GM23338 (cell line): ENCODE measurements at regions not wholly inside any gene's neighbourhood (a gene's known extent, or its start where the extent isn't known, plus 50 kb on each side); places are given as distances from the start of the nearest gene placed in this dataset.

Source experiments
- ATAC-seq: fragments of 200-7000 bp; cut with Tn5 transposase; 3 replicates; pipeline ENCODE4 v1.9.1; 2020
- DNase-seq: peaks from one replicate; pipeline ENCODE4 v3.0.0-alpha.2; 2015; ENCODE audit warnings: low spot score
- H2AFZ ChIP-seq: fragments of 200-600 bp; sonication (generic); 2 replicates; pipeline ENCODE4 v1.8.0; 2016; ENCODE audit warnings: antibody characterized with exemption, mild to moderate bottlenecking, moderate library complexity
- H3F3A ChIP-seq: fragments of 200-600 bp; sonication (generic); replicated peaks from 2 replicates; pipeline ENCODE4 v1.8.0; 2017; ENCODE audit warnings: antibody characterized with exemption, mixed run types, low read depth
- H3K27ac ChIP-seq: fragments of 200-600 bp; sonication (generic); 2 replicates; pipeline ENCODE4 v1.6.1; 2016; ENCODE audit warnings: low read depth
- H3K27me3 ChIP-seq: fragments of 200-600 bp; sonication (generic); 2 replicates; pipeline ENCODE4 v1.8.0; 2016; ENCODE audit warnings: mild to moderate bottlenecking, mixed run types, moderate library complexity; ENCODE audit not compliant: insufficient read depth
- H3K36me3 ChIP-seq: fragments of 200-600 bp; sonication (generic); 2 replicates; pipeline ENCODE4 v1.8.0; 2016; ENCODE audit warnings: mild to moderate bottlenecking; ENCODE audit not compliant: insufficient read depth
- H3K4me1 ChIP-seq: fragments of 200-600 bp; sonication (generic); 2 replicates; pipeline ENCODE4 v1.8.0; 2016; ENCODE audit warnings: mild to moderate bottlenecking, moderate library complexity; ENCODE audit not compliant: insufficient read depth
- H3K4me2 ChIP-seq: fragments of 200-600 bp; sonication (generic); 2 replicates; pipeline ENCODE4 v1.7.1; 2017; ENCODE audit warnings: mixed run types
- H3K4me3 ChIP-seq: fragments of 200-600 bp; sonication (generic); 2 replicates; pipeline ENCODE4 v1.6.1; 2016; ENCODE audit warnings: mixed run types
- H3K79me2 ChIP-seq: fragments of 200-600 bp; sonication (generic); replicated peaks from 2 replicates; pipeline ENCODE4 v1.8.0; 2017; ENCODE audit warnings: mild to moderate bottlenecking; ENCODE audit not compliant: insufficient read depth
- H3K9me2 ChIP-seq: fragments of 200-600 bp; sonication (generic); 2 replicates; pipeline ENCODE4 v1.8.0; 2017; ENCODE audit not compliant: insufficient read depth
- H4K20me1 ChIP-seq: fragments of 200-600 bp; sonication (generic); replicated peaks from 2 replicates; pipeline ENCODE4 v1.8.0; 2017; ENCODE audit warnings: mild to moderate bottlenecking; ENCODE audit not compliant: insufficient read depth
- H3K27ac Mint-ChIP-seq: 2 replicates; pipeline ENCODE4 v1.8.0; 2020; ENCODE audit warnings: inconsistent platforms, mild to moderate bottlenecking, moderate library complexity, mixed read lengths
- H3K27me3 Mint-ChIP-seq: 3 replicates; pipeline ENCODE4 v1.8.0; 2022; ENCODE audit warnings: low read depth, mild to moderate bottlenecking, moderate library complexity, mixed read lengths, inconsistent platforms; ENCODE audit not compliant: insufficient read depth, poor library complexity
- H3K36me3 Mint-ChIP-seq: 3 replicates; pipeline ENCODE4 v1.8.0; 2021; ENCODE audit warnings: low read depth, mild to moderate bottlenecking, inconsistent platforms, moderate library complexity, mixed read lengths
- H3K4me1 Mint-ChIP-seq: 3 replicates; pipeline ENCODE4 v1.8.0; 2020; ENCODE audit warnings: mild to moderate bottlenecking, inconsistent platforms, mixed read lengths
- H3K4me3 Mint-ChIP-seq: 3 replicates; pipeline ENCODE4 v1.8.0; 2021; ENCODE audit warnings: moderate library complexity, mild to moderate bottlenecking, inconsistent platforms, mixed read lengths
- H3K9me3 Mint-ChIP-seq: 3 replicates; pipeline ENCODE4 v1.8.0; 2020; ENCODE audit warnings: moderate library complexity, mild to moderate bottlenecking, inconsistent platforms, mixed read lengths
- JUNB ChIP-seq: IDR thresholded peaks from one replicate; pipeline ENCODE4 v1.6.1; 2016; ENCODE audit warnings: antibody characterized with exemption; ENCODE audit not compliant: unreplicated experiment
- NANOG ChIP-seq: IDR thresholded peaks from 2 replicates; pipeline ENCODE4 v1.6.1; 2016; ENCODE audit warnings: antibody characterized with exemption, borderline replicate concordance
- STAT1 ChIP-seq: IDR thresholded peaks from one replicate; pipeline ENCODE4 v1.6.1; 2016; ENCODE audit warnings: antibody characterized with exemption; ENCODE audit not compliant: unreplicated experiment
- ZNF331 ChIP-seq: fragments of 250-450 bp; sonication (Bioruptor Pico); IDR thresholded peaks from 2 replicates; pipeline ENCODE4 v1.5.0; 2020; ENCODE audit warnings: low read depth, mild to moderate bottlenecking, moderate library complexity
- TF ChIP-seq, protein P1 (sequence below): IDR thresholded peaks from 2 replicates; pipeline ENCODE4 v1.6.1; 2016; ENCODE audit warnings: antibody characterized with exemption
- TF ChIP-seq, protein P2 (sequence below), 2 experiments: fragments of 200-600 bp in 1 of 2; sonication (generic) in 1 of 2; conservative IDR thresholded peaks; 2 replicates each; pipeline versions ENCODE4 v1.5.1 to v1.6.1; 2016 to 2017; ENCODE audit warnings: antibody characterized with exemption in 2 of 2, low read depth in 2 of 2, mild to moderate bottlenecking in 2 of 2, moderate library complexity in 1 of 2
- TF ChIP-seq, protein P3 (sequence below): fragments of 250-450 bp; sonication (Bioruptor Pico); IDR thresholded peaks from 2 replicates; pipeline ENCODE4 v1.5.0; 2020; ENCODE audit warnings: mild to moderate bottlenecking, moderate library complexity

DNA sequence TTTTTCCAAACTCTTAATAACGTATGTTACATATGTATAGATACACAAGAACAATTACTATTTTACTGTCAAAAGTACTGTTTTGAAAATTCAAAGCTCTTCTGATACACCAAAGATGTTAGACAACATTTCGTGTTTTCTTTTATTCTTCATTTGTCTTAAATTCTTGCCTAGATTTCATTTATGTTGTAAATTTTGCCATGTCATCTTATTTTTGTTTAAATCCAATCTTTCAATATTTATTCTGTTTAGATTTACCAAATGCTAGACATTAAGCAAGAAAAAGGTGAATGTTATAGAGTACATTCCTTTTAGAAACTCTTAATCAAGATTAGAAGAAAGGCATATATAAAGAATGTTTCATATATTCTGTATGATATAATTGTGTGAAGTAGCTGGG lies 876.9 kb downstream of the KCNT2 start:
- ATAC-seq: no peak
- H4K20me1 ChIP-seq: no peaks in the 10 kb centered on the region
- H3K9me2 ChIP-seq: 0 out of 2 replicates have a peak, but pooled peaks cover 3% of the 10 kb centered on the region
- no peak overlapping the region for H3K27ac ChIP-seq
- no peak overlapping the region for H2AFZ ChIP-seq
- no peak overlapping the region for H3K4me3 ChIP-seq
- H3K79me2 ChIP-seq: no peaks in the 10 kb centered on the region
- Mint-ChIP-seq H3K4me1 (no peaks in the 10 kb centered on the region), H3K9me3 (no peaks in the 10 kb centered on the region), H3K27me3 (peaks cover 2% of the 10 kb centered on the region), H3K27ac (no peak overlapping the region), H3K36me3 (peaks cover 5% of the 10 kb centered on the region; the same call in 2 of the 3 replicates), H3K4me3 (no peak overlapping the region)
- H3F3A ChIP-seq: no peaks in the 10 kb centered on the region
- no peaks in the 10 kb centered on the region for H3K36me3 ChIP-seq
- no peaks in the 10 kb centered on the region for H3K27me3 ChIP-seq
- no peak overlapping the region for H3K4me2 ChIP-seq
- no peaks in the 10 kb centered on the region for H3K4me1 ChIP-seq
- no peak for TF ChIP-seq ZNF331
- no peak for TF ChIP-seq NANOG
- TF ChIP-seq, protein P1, sequence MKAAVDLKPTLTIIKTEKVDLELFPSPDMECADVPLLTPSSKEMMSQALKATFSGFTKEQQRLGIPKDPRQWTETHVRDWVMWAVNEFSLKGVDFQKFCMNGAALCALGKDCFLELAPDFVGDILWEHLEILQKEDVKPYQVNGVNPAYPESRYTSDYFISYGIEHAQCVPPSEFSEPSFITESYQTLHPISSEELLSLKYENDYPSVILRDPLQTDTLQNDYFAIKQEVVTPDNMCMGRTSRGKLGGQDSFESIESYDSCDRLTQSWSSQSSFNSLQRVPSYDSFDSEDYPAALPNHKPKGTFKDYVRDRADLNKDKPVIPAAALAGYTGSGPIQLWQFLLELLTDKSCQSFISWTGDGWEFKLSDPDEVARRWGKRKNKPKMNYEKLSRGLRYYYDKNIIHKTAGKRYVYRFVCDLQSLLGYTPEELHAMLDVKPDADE: no peak
- TF ChIP-seq, protein P2, sequence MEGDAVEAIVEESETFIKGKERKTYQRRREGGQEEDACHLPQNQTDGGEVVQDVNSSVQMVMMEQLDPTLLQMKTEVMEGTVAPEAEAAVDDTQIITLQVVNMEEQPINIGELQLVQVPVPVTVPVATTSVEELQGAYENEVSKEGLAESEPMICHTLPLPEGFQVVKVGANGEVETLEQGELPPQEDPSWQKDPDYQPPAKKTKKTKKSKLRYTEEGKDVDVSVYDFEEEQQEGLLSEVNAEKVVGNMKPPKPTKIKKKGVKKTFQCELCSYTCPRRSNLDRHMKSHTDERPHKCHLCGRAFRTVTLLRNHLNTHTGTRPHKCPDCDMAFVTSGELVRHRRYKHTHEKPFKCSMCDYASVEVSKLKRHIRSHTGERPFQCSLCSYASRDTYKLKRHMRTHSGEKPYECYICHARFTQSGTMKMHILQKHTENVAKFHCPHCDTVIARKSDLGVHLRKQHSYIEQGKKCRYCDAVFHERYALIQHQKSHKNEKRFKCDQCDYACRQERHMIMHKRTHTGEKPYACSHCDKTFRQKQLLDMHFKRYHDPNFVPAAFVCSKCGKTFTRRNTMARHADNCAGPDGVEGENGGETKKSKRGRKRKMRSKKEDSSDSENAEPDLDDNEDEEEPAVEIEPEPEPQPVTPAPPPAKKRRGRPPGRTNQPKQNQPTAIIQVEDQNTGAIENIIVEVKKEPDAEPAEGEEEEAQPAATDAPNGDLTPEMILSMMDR (conservative IDR thresholded peaks at IDR 0.05; ENCODE audit: low read depth in 2 of 2): no peak
- TF ChIP-seq, protein P3, sequence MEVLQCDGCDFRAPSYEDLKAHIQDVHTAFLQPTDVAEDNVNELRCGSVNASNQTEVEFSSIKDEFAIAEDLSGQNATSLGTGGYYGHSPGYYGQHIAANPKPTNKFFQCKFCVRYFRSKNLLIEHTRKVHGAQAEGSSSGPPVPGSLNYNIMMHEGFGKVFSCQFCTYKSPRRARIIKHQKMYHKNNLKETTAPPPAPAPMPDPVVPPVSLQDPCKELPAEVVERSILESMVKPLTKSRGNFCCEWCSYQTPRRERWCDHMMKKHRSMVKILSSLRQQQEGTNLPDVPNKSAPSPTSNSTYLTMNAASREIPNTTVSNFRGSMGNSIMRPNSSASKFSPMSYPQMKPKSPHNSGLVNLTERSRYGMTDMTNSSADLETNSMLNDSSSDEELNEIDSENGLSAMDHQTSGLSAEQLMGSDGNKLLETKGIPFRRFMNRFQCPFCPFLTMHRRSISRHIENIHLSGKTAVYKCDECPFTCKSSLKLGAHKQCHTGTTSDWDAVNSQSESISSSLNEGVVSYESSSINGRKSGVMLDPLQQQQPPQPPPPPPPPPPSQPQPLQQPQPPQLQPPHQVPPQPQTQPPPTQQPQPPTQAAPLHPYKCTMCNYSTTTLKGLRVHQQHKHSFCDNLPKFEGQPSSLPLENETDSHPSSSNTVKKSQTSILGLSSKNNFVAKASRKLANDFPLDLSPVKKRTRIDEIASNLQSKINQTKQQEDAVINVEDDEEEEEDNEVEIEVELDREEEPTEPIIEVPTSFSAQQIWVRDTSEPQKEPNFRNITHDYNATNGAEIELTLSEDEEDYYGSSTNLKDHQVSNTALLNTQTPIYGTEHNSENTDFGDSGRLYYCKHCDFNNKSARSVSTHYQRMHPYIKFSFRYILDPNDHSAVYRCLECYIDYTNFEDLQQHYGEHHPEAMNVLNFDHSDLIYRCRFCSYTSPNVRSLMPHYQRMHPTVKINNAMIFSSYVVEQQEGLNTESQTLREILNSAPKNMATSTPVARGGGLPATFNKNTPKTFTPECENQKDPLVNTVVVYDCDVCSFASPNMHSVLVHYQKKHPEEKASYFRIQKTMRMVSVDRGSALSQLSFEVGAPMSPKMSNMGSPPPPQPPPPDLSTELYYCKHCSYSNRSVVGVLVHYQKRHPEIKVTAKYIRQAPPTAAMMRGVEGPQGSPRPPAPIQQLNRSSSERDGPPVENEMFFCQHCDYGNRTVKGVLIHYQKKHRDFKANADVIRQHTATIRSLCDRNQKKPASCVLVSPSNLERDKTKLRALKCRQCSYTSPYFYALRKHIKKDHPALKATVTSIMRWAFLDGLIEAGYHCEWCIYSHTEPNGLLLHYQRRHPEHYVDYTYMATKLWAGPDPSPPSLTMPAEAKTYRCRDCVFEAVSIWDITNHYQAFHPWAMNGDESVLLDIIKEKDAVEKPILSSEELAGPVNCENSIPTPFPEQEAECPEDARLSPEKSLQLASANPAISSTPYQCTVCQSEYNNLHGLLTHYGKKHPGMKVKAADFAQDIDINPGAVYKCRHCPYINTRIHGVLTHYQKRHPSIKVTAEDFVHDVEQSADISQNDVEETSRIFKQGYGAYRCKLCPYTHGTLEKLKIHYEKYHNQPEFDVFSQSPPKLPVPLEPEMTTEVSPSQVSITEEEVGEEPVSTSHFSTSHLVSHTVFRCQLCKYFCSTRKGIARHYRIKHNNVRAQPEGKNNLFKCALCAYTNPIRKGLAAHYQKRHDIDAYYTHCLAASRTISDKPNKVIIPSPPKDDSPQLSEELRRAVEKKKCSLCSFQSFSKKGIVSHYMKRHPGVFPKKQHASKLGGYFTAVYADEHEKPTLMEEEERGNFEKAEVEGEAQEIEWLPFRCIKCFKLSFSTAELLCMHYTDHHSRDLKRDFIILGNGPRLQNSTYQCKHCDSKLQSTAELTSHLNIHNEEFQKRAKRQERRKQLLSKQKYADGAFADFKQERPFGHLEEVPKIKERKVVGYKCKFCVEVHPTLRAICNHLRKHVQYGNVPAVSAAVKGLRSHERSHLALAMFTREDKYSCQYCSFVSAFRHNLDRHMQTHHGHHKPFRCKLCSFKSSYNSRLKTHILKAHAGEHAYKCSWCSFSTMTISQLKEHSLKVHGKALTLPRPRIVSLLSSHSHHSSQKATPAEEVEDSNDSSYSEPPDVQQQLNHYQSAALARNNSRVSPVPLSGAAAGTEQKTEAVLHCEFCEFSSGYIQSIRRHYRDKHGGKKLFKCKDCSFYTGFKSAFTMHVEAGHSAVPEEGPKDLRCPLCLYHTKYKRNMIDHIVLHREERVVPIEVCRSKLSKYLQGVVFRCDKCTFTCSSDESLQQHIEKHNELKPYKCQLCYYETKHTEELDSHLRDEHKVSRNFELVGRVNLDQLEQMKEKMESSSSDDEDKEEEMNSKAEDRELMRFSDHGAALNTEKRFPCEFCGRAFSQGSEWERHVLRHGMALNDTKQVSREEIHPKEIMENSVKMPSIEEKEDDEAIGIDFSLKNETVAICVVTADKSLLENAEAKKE (CRISPR knock-in tag): no peak
- TF ChIP-seq STAT1: no peak
- no peak for TF ChIP-seq JUNB
- no peak for DNase-seq
